Dendritic cell treated with granulocyte-macrophage colony-stimulating factor and Interleukin-4, amounts not matched to agents 40 ng/mL and 50 ng/mL, for 4 days (primary cell): ENCODE measurements at regions not wholly inside any gene's neighbourhood (a gene's known extent, or its start where the extent isn't known, plus 50 kb on each side); places are given as distances from the start of the nearest gene placed in this dataset.

Experiments
- H3K27ac Mint-ChIP-seq: one replicate; pipeline ENCODE4 v1.8.0; 2022; ENCODE audit warnings: mild to moderate bottlenecking, mixed read lengths
- H3K27me3 Mint-ChIP-seq: one replicate; pipeline ENCODE4 v1.8.0; 2022; ENCODE audit warnings: mild to moderate bottlenecking, mixed read lengths
- H3K36me3 Mint-ChIP-seq: one replicate; pipeline ENCODE4 v1.8.0; 2022; ENCODE audit warnings: low read depth, mixed read lengths
- H3K4me1 Mint-ChIP-seq: one replicate; pipeline ENCODE4 v1.8.0; 2022; ENCODE audit warnings: low read depth, mixed read lengths
- H3K4me3 Mint-ChIP-seq: one replicate; pipeline ENCODE4 v1.8.0; 2022; ENCODE audit warnings: mild to moderate bottlenecking, moderate library complexity, mixed read lengths
- H3K9me3 Mint-ChIP-seq: one replicate; pipeline ENCODE4 v1.8.0; 2022; ENCODE audit warnings: mixed read lengths
- intact Hi-C: fragments of 100-400 bp; cut with micrococcal nuclease; formaldehyde crosslinking; loops from one replicate; pipeline ENCODE4 v1.15.0; 2022

DNA sequence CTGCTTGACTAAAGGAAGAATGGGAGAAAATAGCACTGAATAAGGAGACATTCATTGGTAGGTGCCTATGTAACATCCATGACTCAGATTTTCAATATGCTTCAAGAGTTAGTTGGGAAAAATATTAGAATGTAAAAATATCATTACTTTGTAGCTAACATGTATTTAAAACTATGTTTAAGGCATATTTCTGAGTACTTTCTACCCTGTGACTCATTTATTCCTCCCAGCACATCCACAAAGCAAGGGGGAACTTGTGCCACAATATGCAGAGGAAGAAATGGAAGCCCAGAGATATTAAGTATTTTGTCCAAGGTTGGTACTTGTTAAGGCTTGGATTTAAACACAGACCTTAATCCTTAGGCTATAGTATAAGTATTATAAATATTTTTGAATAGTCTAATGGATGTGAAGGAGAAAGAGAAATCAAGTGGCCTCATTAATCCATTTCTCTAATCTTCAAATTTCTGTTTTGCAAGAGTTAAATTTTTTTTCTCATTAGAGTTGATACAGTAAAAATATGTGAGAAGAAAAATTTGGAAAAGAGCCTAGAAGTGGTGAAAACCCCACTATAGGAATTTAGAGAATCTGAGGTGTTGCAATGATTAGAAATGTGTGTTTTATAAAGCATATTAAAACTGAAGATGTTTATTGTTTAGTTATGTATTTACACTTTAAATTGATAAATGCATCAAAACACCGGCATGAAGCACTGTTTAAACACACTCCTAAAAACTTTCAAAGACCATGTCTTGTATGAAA lies 149.3 kb upstream of the GYPA start:
- Mint-ChIP-seq H3K4me1 (no peaks in the 10 kb centered on the region), H3K36me3 (no peaks in the 10 kb centered on the region), H3K27me3 (no peaks in the 10 kb centered on the region), H3K27ac (no peak overlapping the region), H3K4me3 (no peak overlapping the region), H3K9me3 (no peaks in the 10 kb centered on the region)
- intact Hi-C loops, result no loop called here

DNA sequence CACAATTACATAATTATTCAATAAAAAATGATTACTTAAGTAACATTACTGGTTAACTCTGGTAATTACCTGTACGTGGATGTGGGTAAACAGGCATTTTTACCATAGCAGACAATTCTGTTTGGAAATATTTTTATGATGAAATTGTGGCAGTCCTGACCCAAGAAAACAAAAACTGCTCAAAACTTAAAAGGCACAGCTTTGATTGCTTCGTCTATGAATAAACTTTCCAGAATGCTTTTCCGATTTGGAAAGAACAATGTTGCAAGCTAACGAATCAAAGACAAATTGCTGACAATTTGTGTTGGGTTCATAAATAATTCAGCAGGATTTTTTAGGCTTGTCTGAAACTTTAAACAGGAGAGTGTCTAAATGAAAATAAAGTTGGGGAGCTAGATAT lies 150.6 kb upstream of the GYPA start:
- no peaks in the 10 kb centered on the region for H3K9me3 Mint-ChIP-seq
- no peaks in the 10 kb centered on the region for H3K36me3 Mint-ChIP-seq

DNA sequence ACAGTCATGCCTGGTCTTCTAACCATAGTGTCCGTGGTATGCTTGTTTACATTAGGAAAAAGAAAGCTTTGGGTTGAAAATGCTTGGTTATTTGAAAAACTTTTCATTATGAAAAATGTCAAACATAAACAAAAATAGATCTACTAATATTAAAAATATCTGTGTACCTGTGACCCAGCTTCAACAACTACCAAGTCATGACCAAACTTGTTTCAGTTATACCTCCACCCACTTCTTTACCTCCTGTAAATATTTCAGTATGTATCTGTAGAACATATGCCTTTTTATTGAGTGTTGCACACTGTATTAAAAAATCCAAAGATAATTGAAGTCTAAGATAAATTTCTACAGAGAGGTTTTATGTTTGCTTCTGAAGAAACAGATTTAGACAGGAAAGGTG lies 153.7 kb upstream of the GYPA start:
- H3K36me3 Mint-ChIP-seq, result no peaks in the 10 kb centered on the region
- no peak overlapping the region for H3K27ac Mint-ChIP-seq
- no peak overlapping the region for H3K4me3 Mint-ChIP-seq
- no peaks in the 10 kb centered on the region for H3K27me3 Mint-ChIP-seq
- intact Hi-C loops, result no loop called here
- no peaks in the 10 kb centered on the region for H3K9me3 Mint-ChIP-seq
- no peaks in the 10 kb centered on the region for H3K4me1 Mint-ChIP-seq

More for the DNA sequence above, 150.6 kb upstream of the GYPA start:
- H3K27me3 Mint-ChIP-seq, result no peaks in the 10 kb centered on the region
- no peak overlapping the region for H3K27ac Mint-ChIP-seq
- H3K4me3 Mint-ChIP-seq, result no peak overlapping the region
- intact Hi-C loops, result no loop called here
- H3K4me1 Mint-ChIP-seq, result no peaks in the 10 kb centered on the region

DNA sequence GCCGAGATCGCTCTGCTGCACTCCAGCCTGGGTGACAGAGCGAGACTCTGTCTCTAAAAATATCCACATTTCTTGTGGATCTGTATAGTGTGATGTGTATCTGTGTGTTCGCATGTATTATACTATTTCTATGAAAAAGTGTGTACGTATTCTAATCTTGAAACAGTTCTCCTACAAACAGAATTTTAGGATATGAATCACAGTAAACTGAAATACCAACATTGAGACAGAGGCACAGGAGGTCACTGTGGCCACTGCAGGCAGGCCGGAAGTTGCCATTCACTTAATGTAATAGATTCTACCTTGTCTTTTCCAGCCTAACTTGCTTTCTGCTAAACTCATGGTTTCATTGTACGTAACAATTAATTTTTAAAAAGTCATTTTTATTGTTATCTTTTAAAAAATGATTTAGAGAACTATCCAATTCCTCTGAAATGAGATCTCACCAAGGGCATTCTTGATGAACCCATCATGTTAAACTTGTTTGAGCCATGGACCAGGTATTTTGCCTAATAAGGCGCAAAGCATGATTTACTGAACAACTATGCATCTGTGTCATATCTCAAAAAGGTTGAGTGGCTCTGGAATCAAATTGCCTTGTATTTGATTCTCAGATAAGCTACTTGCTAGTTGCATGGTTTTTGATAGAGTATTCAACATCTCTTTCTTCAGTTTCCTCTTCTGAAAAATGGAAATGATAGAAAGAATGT lies 154.9 kb upstream of the GYPA start:
- Mint-ChIP-seq H3K4me3 (no peak overlapping the region), H3K4me1 (no peaks in the 10 kb centered on the region), H3K27ac (no peak overlapping the region), H3K27me3 (no peaks in the 10 kb centered on the region), H3K36me3 (no peaks in the 10 kb centered on the region), H3K9me3 (no peaks in the 10 kb centered on the region)
- intact Hi-C loops, result no loop called here

DNA sequence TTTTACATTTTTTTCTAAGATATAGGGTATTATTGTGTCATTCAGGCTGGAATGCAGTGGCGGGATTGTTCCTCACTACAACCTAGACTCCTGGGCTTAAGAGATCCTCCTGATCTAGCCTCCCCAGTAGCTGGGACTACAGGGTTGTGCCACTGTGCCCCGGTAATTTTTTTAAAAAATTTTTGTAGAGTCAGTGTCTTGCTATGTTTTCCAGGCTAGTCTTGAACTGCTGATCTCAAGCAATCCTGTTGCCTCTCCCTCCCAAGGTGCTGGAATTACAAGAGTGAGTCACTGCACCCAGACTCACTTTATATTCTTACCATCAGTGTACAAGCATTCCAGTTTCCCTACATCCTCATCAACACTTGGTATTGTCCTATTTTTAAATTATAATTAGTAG lies 156.4 kb upstream of the GYPA start:
- Mint-ChIP-seq H3K36me3 (no peaks in the 10 kb centered on the region), H3K4me1 (no peaks in the 10 kb centered on the region), H3K4me3 (no peak overlapping the region), H3K27me3 (no peaks in the 10 kb centered on the region), H3K9me3 (no peaks in the 10 kb centered on the region), H3K27ac (no peak overlapping the region)
- intact Hi-C loops, result no loop called here

DNA sequence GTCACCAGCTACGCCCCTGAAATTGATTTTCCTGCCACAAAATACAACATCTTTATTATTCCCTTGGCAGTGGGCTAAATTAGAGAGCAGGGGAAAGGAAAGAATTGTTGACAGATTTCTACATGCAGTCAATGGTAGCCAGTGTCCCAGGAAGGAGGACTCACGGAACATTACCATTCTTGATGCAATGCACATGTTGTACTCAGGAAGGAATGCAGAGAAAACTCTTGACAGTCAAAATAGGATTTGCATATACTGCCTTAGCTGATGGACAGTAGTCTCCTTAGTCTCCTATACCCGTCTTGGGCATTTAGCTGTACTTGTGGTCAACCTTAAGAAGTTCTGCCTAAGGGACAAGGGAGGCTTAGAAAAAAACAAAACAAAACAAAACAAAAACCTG lies 158.0 kb upstream of the GYPA start:
- intact Hi-C loops, result no loop called here
- Mint-ChIP-seq H3K27me3 (no peaks in the 10 kb centered on the region), H3K36me3 (no peaks in the 10 kb centered on the region), H3K4me3 (no peak overlapping the region), H3K9me3 (no peaks in the 10 kb centered on the region), H3K4me1 (no peaks in the 10 kb centered on the region), H3K27ac (no peak overlapping the region)

DNA sequence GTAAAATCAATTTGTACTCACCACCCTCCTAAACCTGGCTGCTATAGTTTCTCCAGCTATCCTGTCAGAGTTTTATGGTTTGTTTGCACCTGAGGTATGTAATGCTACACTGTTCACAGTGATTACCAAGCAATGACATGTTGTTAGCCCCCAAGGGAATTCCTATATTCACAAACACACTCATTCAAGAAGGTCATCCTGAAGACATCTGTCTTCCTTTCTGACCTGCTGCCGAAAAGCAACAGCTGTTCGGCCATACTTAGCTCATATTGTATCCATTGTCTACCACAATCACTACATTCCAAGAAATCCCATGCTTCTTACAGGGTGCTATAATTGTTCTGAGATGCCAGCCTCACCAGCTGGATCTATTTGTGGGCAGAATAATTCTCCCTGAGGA lies 160.1 kb upstream of the GYPA start:
- Mint-ChIP-seq H3K4me3 (no peak overlapping the region), H3K27ac (no peak overlapping the region), H3K9me3 (no peaks in the 10 kb centered on the region), H3K36me3 (no peaks in the 10 kb centered on the region), H3K4me1 (no peaks in the 10 kb centered on the region), H3K27me3 (no peaks in the 10 kb centered on the region)
- intact Hi-C loops, result no loop called here

DNA sequence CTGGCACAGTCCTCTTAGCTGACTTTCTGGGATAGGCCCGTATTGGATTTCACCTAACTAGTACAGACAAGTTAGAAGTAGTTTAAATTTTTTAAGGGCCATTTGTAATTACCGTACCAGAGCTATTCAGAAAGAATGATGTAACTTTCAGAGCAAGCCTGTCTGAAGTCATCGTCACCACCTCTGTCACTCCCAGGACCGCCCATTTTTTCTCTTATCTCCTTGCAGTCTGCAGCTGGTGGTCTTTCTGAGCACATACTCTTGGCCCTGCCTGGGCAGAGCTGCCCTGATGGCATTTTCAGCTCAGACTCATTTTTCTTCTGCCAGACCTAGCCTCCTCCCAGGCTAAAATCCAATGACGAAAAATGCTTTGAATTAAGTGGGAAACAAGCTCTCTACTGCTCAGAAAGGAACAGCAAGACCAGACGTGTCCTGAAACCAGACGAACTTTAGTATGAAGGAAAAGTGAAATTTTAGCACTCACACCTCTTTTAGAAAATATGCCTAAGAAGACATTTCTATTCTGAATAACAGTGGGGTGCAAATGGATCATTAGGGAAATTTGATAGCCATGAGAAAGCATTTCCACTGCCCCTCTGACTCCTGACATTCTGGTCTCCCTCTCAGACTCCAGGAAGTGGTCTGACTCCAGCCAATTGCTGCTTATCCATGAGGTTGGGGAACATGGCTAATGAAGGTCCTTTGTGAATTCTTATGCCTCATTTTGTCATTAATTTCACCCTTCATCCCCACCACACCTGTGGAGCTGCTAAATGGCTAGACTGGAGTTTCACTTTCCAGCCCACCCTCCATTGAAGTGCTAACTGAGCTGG lies 162.4 kb upstream of the GYPA start:
- Mint-ChIP-seq H3K4me1 (no peaks in the 10 kb centered on the region), H3K27ac (no peak overlapping the region), H3K9me3 (no peaks in the 10 kb centered on the region), H3K36me3 (no peaks in the 10 kb centered on the region), H3K4me3 (no peak overlapping the region), H3K27me3 (no peaks in the 10 kb centered on the region)
- intact Hi-C loops, result no loop called here

DNA sequence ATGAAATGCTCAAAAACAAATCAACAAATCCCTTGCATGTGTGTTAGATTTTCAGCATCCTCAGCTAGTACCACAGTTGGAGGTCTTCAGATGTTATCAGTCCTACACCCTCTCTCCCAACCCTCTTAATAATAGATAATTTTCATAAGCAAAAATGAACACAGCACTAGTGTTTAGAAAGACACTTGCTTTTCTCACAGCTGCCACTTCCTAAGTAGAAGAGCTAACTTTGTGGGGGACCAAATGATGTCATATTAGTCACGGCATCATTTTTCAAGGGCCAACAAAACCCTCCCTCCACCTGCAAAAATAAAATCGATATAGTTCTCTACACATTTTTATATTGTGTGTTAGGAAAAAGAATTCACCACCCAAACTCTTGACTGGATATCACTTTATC lies 163.5 kb upstream of the GYPA start:
- H3K36me3 Mint-ChIP-seq, result no peaks in the 10 kb centered on the region
- no peaks in the 10 kb centered on the region for H3K27me3 Mint-ChIP-seq
- no peak overlapping the region for H3K4me3 Mint-ChIP-seq
- H3K4me1 Mint-ChIP-seq, result no peaks in the 10 kb centered on the region
- H3K27ac Mint-ChIP-seq, result no peak overlapping the region
- intact Hi-C loops, result no loop called here
- H3K9me3 Mint-ChIP-seq, result no peaks in the 10 kb centered on the region

DNA sequence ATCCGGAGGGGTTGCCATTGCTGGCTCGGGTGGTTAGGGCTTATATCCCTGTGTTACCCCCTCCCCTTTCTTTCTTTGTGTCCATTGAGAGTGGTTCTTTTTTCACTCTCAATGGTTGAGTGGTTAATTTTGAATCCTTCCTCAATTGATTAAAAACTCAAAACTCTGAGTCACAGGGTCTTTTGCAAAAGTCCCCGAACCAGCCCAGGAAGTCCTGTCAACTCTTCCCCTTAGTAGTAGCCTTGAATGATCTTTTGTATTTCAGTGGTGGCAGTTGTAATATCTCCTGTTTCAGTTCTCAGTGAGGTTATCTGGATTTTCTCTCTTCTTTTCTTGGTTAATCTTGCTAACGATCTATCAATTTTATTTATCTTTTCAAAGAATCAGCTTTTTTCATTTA lies 170.0 kb upstream of the GYPA start:
- no peaks in the 10 kb centered on the region for H3K27me3 Mint-ChIP-seq
- H3K36me3 Mint-ChIP-seq, result no peaks in the 10 kb centered on the region
- intact Hi-C loops, result no loop called here
- H3K27ac Mint-ChIP-seq, result no peak overlapping the region
- H3K4me3 Mint-ChIP-seq, result no peak overlapping the region
- no peaks in the 10 kb centered on the region for H3K4me1 Mint-ChIP-seq
- H3K9me3 Mint-ChIP-seq, result peaks cover 34% of the 10 kb centered on the region

DNA sequence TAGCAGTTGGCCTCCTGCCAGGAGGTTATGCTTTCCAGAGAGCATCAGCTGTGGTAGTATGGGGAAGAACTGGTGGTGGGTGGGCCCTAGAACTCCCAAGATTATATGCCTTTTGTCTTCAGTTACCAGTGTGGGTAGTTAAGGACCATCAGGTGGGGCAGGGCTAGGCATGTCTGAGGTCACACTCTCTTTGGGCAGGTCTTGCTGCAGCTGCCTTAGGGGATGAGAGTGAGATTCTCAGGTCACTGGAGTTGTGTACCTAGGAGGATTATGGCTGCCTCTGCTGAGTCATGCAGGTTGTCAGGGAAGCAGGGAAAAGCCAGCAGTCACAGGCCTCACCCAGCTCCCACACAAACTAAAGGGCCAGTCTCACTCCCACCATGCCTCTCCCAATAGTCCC lies 172.9 kb upstream of the GYPA start:
- Mint-ChIP-seq H3K27ac (no peak overlapping the region), H3K4me3 (no peak overlapping the region), H3K27me3 (no peaks in the 10 kb centered on the region), H3K4me1 (peaks cover 8% of the 10 kb centered on the region), H3K9me3 (peaks cover 43% of the 10 kb centered on the region), H3K36me3 (no peaks in the 10 kb centered on the region)
- intact Hi-C loops, result no loop called here

DNA sequence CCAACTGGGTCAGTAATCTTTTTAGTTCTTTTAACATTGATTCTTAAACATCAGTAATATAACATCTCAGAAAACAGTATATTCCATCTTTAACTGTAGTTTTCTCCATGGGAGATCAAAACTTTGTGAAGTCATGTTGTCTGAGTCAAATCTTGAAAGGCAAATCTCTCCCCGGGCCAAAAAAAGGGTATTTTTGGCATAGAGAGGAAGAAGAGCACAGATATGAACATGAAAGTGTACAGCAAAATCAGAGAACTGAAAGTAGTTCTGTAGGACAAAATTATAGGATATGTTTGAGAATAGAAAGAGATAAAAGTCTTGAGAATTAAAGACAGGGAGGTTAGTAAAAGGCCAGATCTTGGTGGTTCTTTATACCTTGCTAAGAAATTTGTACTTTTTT lies 176.4 kb upstream of the GYPA start:
- peaks cover 47% of the 10 kb centered on the region for H3K9me3 Mint-ChIP-seq
- H3K27me3 Mint-ChIP-seq, result no peaks in the 10 kb centered on the region
- H3K4me1 Mint-ChIP-seq, result peaks cover 8% of the 10 kb centered on the region
- no peaks in the 10 kb centered on the region for H3K36me3 Mint-ChIP-seq
- no peak overlapping the region for H3K4me3 Mint-ChIP-seq
- H3K27ac Mint-ChIP-seq, result no peak overlapping the region
- intact Hi-C loops, result no loop called here

DNA sequence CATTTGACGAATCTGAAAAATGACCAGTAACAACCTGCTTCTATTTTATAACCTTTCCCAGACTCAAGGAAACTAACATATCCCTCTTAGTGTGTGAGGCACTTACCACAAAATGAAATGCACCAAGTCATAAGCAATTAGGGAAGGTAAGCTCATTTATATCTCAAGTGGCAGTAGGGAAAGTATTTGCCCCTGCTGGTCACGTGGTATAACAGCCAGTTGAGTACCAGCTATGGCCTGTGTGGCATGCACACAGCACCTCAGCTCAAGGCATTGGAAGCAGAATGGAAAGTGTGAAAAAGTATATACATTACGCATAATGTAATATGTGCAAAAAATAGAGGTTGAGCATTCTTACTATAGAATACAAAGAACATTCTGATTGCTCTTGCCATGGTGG lies 178.3 kb upstream of the GYPA start:
- Mint-ChIP-seq H3K4me3 (no peak overlapping the region), H3K9me3 (peaks cover 38% of the 10 kb centered on the region), H3K27me3 (no peaks in the 10 kb centered on the region), H3K4me1 (peaks cover 8% of the 10 kb centered on the region), H3K27ac (no peak overlapping the region), H3K36me3 (no peaks in the 10 kb centered on the region)
- intact Hi-C loops, result no loop called here

DNA sequence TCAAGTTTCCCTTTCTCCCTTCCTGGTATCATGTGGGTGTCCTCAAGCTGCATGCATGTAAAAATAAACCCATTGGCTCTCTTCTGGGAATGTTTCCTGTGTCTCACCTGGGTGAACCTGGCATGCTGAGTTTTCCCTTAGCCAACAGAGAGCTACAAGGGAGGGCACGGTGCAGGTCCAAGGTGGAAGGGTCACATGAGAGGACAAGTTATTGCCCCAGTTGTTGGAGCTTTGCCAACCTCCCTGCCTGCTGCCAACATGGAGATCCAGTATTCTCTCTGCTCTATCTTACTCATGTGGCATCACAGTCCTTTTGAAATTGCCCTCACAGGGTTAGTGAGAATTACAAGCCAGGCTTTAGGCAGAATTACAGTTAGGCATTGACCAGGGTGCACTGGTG lies 196.1 kb upstream of the GYPA start:
- H3K27ac Mint-ChIP-seq, result no peak overlapping the region
- H3K4me3 Mint-ChIP-seq, result no peak overlapping the region
- intact Hi-C loops, result no loop called here
- peaks cover 32% of the 10 kb centered on the region for H3K4me1 Mint-ChIP-seq
- no peaks in the 10 kb centered on the region for H3K36me3 Mint-ChIP-seq
- no peaks in the 10 kb centered on the region for H3K27me3 Mint-ChIP-seq
- H3K9me3 Mint-ChIP-seq, result peaks cover 18% of the 10 kb centered on the region
